Stimulated activated CD4-positive, alpha-beta T cell treated with anti-CD3 and anti-CD28 coated beads, TNF-alpha, amount 100 ng/mL, for 4 hours (primary cell): ENCODE measurements at regions not wholly inside any gene's neighbourhood (a gene's known extent, or its start where the extent isn't known, plus 50 kb on each side); places are given as distances from the start of the nearest gene placed in this dataset.

Experiments used
- DNase-seq, 3 experiments: peaks; one replicate each; pipeline ENCODE4 v3.0.0-alpha.2; 2020; ENCODE audit warnings: low read depth in 3 of 3

- DNase-seq = no peak
Measured at GRCh38 chr13:76795701-76796695, 90.2 kb downstream of the KCTD12 start.

GRCh38 chr13:76792731-76793347 lies 93.4 kb downstream of the KCTD12 start:
- DNase-seq = no peak

GRCh38 chr13:76790980-76791819 lies 95.0 kb downstream of the KCTD12 start:
- DNase-seq = no peak

GRCh38 chr13:76790526-76790925 lies 95.7 kb downstream of the KCTD12 start:
- DNase-seq = no peak

GRCh38 chr13:76783798-76784197 lies 102.4 kb downstream of the KCTD12 start:
- no peak for DNase-seq

- no peak for DNase-seq
Measured at GRCh38 chr13:76778853-76779252, 107.4 kb downstream of the KCTD12 start.

- no peak for DNase-seq
Measured at GRCh38 chr13:76777096-76777495, 109.1 kb downstream of the KCTD12 start.

GRCh38 chr13:76775088-76775740 lies 111.0 kb downstream of the KCTD12 start:
- no peak for DNase-seq

GRCh38 chr13:76773448-76774094 lies 112.6 kb downstream of the KCTD12 start:
- no peak for DNase-seq

- no peak for DNase-seq
Measured at GRCh38 chr13:76772241-76772640, 114.0 kb downstream of the KCTD12 start.

GRCh38 chr13:76769271-76769791 lies 116.9 kb downstream of the KCTD12 start:
- DNase-seq = no peak

- DNase-seq = no peak
Measured at GRCh38 chr13:76768384-76768783, 117.8 kb downstream of the KCTD12 start.

GRCh38 chr13:76764916-76765315 lies 121.3 kb downstream of the KCTD12 start:
- no peak for DNase-seq

- DNase-seq = no peak
Measured at GRCh38 chr13:76764429-76764828, 121.8 kb downstream of the KCTD12 start.

GRCh38 chr13:76762721-76763120 lies 123.5 kb downstream of the KCTD12 start:
- no peak for DNase-seq

- no peak for DNase-seq
Measured at GRCh38 chr13:76759877-76760276, 126.3 kb downstream of the KCTD12 start.

- no peak for DNase-seq
Measured at GRCh38 chr13:76758738-76759137, 127.5 kb downstream of the KCTD12 start.

- DNase-seq = no peak
Measured at GRCh38 chr13:76758257-76758656, 127.9 kb downstream of the KCTD12 start.

GRCh38 chr13:76756451-76756850 lies 129.8 kb downstream of the KCTD12 start:
- DNase-seq = no peak

GRCh38 chr13:76754414-76754813 lies 131.8 kb downstream of the KCTD12 start:
- no peak for DNase-seq

- no peak for DNase-seq
Measured at GRCh38 chr13:76751278-76751677, 134.9 kb downstream of the KCTD12 start.
